NT2/D1 (cell line): ENCODE measurements at regions not wholly inside any gene's neighbourhood (a gene's known extent, or its start where the extent isn't known, plus 50 kb on each side); places are given as distances from the start of the nearest gene placed in this dataset.
"Not testable (repeated sequence)": the region's sequence is repeated elsewhere in the genome, so short reads cannot be mapped to it uniquely, and the experiment has no call there.

Source experiments
- DNase-seq: peaks from one replicate; pipeline ENCODE4 v3.0.0-alpha.2; 2011; ENCODE audit warnings: low read depth, low spot score
- H3K27me3 ChIP-seq: 2 replicates; pipeline ENCODE4 v1.6.0; 2011; ENCODE audit warnings: mild to moderate bottlenecking; ENCODE audit not compliant: insufficient read length, insufficient read depth
- H3K36me3 ChIP-seq: 2 replicates; pipeline ENCODE4 v1.6.1; 2011; ENCODE audit warnings: mild to moderate bottlenecking, low read length, mixed read lengths; ENCODE audit not compliant: insufficient read depth, insufficient read length
- H3K4me1 ChIP-seq: 2 replicates; pipeline ENCODE4 v1.5.1; 2011; ENCODE audit not compliant: insufficient read depth, insufficient read length
- H3K4me3 ChIP-seq: 2 replicates; pipeline ENCODE4 v1.5.1; 2011; ENCODE audit warnings: low read depth; ENCODE audit not compliant: insufficient read length
- H3K9ac ChIP-seq: 2 replicates; pipeline ENCODE4 v1.6.0; 2011; ENCODE audit warnings: low read depth; ENCODE audit not compliant: insufficient read length
- H3K9me3 ChIP-seq: 2 replicates; pipeline ENCODE4 v1.5.1; 2011; ENCODE audit warnings: mild to moderate bottlenecking, low read length; ENCODE audit not compliant: insufficient read depth
- SUZ12 ChIP-seq: IDR thresholded peaks from 2 replicates; pipeline ENCODE4 v1.6.1; 2011; ENCODE audit not compliant: insufficient read length, insufficient read depth; ENCODE audit errors: extremely low read depth
- YY1 ChIP-seq: IDR thresholded peaks from 2 replicates; pipeline ENCODE4 v1.6.1; 2011; ENCODE audit not compliant: insufficient read length, insufficient read depth
- ZNF274 ChIP-seq: IDR thresholded peaks from 2 replicates; pipeline ENCODE4 v1.6.1; 2011; ENCODE audit warnings: mild to moderate bottlenecking, low read depth, low read length

- TF ChIP-seq YY1 (no peak), SUZ12 (no peak), ZNF274 (no peak)
Observed at GRCh38 chr7:41399171-41399570, 303.7 kb downstream of the INHBA start.

GRCh38 chr7:41391818-41392217, 311.1 kb downstream of the INHBA start:
- H3K27me3 ChIP-seq: no peaks in the 10 kb centered on the region
- no peak overlapping the region for H3K4me3 ChIP-seq
- H3K36me3 ChIP-seq: no peaks in the 10 kb centered on the region
- DNase-seq: no peak
- no peak for TF ChIP-seq YY1
- TF ChIP-seq ZNF274: no peak
- H3K4me1 ChIP-seq: no peaks in the 10 kb centered on the region
- no peak overlapping the region for H3K9ac ChIP-seq
- H3K9me3 ChIP-seq: no peaks in the 10 kb centered on the region

More at GRCh38 chr7:41399171-41399570, 303.7 kb downstream of the INHBA start:
- no peaks in the 10 kb centered on the region for H3K27me3 ChIP-seq
- no peaks in the 10 kb centered on the region for H3K4me1 ChIP-seq
- H3K9ac ChIP-seq: no peak overlapping the region
- no peaks in the 10 kb centered on the region for H3K36me3 ChIP-seq
- 0 out of 2 replicates have a peak, but pooled peaks cover 6% of the 10 kb centered on the region for H3K9me3 ChIP-seq
- no peak overlapping the region for H3K4me3 ChIP-seq
- no peak for DNase-seq

- H3K4me3 ChIP-seq, DNase-seq, H3K9ac ChIP-seq, H3K9me3 ChIP-seq, H3K27me3 ChIP-seq, H3K36me3 ChIP-seq, H3K4me1 ChIP-seq: not testable (repeated sequence)
Observed at GRCh38 chr7:41388933-41389332, 314.0 kb downstream of the INHBA start.

GRCh38 chr7:41385996-41386395, 316.9 kb downstream of the INHBA start:
- TF ChIP-seq YY1 (no peak), ZNF274 (no peak), SUZ12 (no peak)
- Histone ChIP-seq H3K9me3 (no peaks in the 10 kb centered on the region), H3K36me3 (no peaks in the 10 kb centered on the region), H3K9ac (no peak overlapping the region), H3K4me3 (no peak overlapping the region), H3K4me1 (no peaks in the 10 kb centered on the region), H3K27me3 (no peaks in the 10 kb centered on the region)
- DNase-seq: peak; percentile 54

GRCh38 chr7:41384418-41384817, 318.5 kb downstream of the INHBA start:
- no peak overlapping the region for H3K9ac ChIP-seq
- TF ChIP-seq YY1 (no peak), ZNF274 (no peak), SUZ12 (no peak)
- H3K27me3 ChIP-seq: no peaks in the 10 kb centered on the region
- no peak overlapping the region for H3K4me3 ChIP-seq
- no peak for DNase-seq
- H3K9me3 ChIP-seq: no peaks in the 10 kb centered on the region
- no peaks in the 10 kb centered on the region for H3K4me1 ChIP-seq
- no peaks in the 10 kb centered on the region for H3K36me3 ChIP-seq

- Histone ChIP-seq H3K9ac (no peak overlapping the region), H3K9me3 (no peaks in the 10 kb centered on the region), H3K36me3 (no peaks in the 10 kb centered on the region), H3K27me3 (no peaks in the 10 kb centered on the region), H3K4me1 (no peaks in the 10 kb centered on the region), H3K4me3 (no peak overlapping the region)
- TF ChIP-seq YY1 (no peak), ZNF274 (no peak), SUZ12 (no peak)
- DNase-seq: no peak
Observed at GRCh38 chr7:41383596-41383995, 319.3 kb downstream of the INHBA start.

- no peaks in the 10 kb centered on the region for H3K9me3 ChIP-seq
- H3K4me3 ChIP-seq: no peak overlapping the region
- TF ChIP-seq YY1: no peak
- no peak for TF ChIP-seq ZNF274
- TF ChIP-seq SUZ12: no peak
- no peaks in the 10 kb centered on the region for H3K27me3 ChIP-seq
- H3K4me1 ChIP-seq: no peaks in the 10 kb centered on the region
- H3K36me3 ChIP-seq: no peaks in the 10 kb centered on the region
- DNase-seq: no peak
- no peak overlapping the region for H3K9ac ChIP-seq
Observed at GRCh38 chr7:41378156-41378555, 324.7 kb downstream of the INHBA start.

- H3K9ac ChIP-seq: no peak overlapping the region
- H3K27me3 ChIP-seq: no peaks in the 10 kb centered on the region
- TF ChIP-seq ZNF274 (no peak), YY1 (no peak), SUZ12 (no peak)
- no peaks in the 10 kb centered on the region for H3K4me1 ChIP-seq
- no peaks in the 10 kb centered on the region for H3K9me3 ChIP-seq
- H3K4me3 ChIP-seq: no peak overlapping the region
- DNase-seq: no peak
- no peaks in the 10 kb centered on the region for H3K36me3 ChIP-seq
Observed at GRCh38 chr7:41375582-41375981, 327.3 kb downstream of the INHBA start.
